ENCODE measurements at regions not wholly inside any gene's neighbourhood (a gene's known extent, or its start where the extent isn't known, plus 50 kb on each side); places are given as distances from the start of the nearest gene placed in this dataset.

DNA sequence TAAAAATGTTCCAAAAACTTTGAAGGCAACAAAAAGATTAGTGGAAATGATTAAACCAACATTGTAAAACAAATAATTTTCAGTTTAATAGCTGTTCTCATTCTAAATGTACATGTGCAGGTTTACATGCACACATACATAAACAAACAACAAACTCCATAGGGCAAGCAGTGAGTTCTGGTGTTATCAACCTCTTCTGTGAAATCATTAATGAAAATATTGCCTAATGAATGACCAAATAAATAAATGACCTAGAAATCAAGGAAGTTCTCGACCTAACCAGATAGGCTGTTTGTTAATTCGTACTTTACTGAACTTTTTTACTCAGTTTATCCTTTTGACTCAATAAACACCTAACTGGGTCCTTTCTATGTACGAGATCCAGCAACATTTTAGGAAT, 165.5 kb upstream of the RORB start:
- no peak overlapping the region for H3K4me3 ChIP-seq (ENCODE audit: low read depth, low read length)
- TF ChIP-seq, protein P1, sequence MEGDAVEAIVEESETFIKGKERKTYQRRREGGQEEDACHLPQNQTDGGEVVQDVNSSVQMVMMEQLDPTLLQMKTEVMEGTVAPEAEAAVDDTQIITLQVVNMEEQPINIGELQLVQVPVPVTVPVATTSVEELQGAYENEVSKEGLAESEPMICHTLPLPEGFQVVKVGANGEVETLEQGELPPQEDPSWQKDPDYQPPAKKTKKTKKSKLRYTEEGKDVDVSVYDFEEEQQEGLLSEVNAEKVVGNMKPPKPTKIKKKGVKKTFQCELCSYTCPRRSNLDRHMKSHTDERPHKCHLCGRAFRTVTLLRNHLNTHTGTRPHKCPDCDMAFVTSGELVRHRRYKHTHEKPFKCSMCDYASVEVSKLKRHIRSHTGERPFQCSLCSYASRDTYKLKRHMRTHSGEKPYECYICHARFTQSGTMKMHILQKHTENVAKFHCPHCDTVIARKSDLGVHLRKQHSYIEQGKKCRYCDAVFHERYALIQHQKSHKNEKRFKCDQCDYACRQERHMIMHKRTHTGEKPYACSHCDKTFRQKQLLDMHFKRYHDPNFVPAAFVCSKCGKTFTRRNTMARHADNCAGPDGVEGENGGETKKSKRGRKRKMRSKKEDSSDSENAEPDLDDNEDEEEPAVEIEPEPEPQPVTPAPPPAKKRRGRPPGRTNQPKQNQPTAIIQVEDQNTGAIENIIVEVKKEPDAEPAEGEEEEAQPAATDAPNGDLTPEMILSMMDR (IDR thresholded peaks at IDR 0.05; ENCODE audit: borderline replicate concordance, insufficient read depth, low read depth, low read length): no peak

GRCh38 chr9:74333384-74334032, 163.6 kb upstream of the RORB start:
- TF ChIP-seq, protein P1 (IDR thresholded peaks at IDR 0.05; ENCODE audit: borderline replicate concordance, insufficient read depth, low read depth, low read length): no peak
- H3K4me3 ChIP-seq (ENCODE audit: low read depth, low read length): no peak overlapping the region

- H3K4me3 ChIP-seq (ENCODE audit: low read depth, low read length): no peak overlapping the region
- TF ChIP-seq, protein P1 (IDR thresholded peaks at IDR 0.05; ENCODE audit: borderline replicate concordance, insufficient read depth, low read depth, low read length): no peak
Observed at GRCh38 chr9:74334271-74334670, 162.9 kb upstream of the RORB start.

DNA sequence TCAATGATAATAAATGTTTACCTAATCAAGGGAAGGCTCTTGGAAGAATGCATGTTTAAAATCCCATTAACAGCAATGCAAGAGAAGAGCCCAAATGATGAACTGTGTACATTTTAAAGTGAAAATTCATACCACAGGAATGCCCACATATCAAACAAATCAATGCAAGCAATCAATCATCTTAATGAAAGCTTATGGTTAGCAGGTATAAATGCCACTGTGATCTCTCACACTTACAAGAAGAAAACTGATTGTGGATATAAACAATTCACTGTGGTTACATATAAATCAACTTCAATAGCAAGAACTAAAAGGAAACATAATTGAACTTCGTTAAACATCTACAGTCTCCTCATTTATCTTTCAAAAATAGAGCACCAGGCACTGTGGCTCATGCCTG, 161.0 kb upstream of the RORB start:
- TF ChIP-seq, protein P1 (IDR thresholded peaks at IDR 0.05; ENCODE audit: borderline replicate concordance, insufficient read depth, low read depth, low read length): no peak
- H3K4me3 ChIP-seq (ENCODE audit: low read depth, low read length): no peak overlapping the region

DNA sequence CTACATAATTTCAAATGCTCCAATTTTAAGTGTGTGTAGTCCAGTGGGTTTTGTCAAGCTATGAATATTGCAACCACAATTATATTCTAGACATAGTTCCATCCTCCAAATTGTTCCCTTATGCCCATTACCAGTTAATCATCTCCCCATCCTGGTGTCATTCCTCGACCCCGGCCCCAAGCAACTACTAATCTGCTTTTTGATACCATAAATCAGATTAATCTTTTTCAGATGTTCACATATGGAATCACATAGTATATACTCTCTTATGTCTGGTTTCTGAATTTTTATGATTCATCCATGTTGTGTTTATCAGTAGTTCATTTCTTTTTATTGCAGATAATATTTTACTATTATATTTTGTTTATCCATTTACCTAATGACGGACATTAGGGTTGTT, 148.4 kb upstream of the RORB start:
- H3K4me3 ChIP-seq (ENCODE audit: low read depth, low read length): no peak overlapping the region
- TF ChIP-seq, protein P1 (IDR thresholded peaks at IDR 0.05; ENCODE audit: borderline replicate concordance, insufficient read depth, low read depth, low read length): no peak

- TF ChIP-seq, protein P1 (IDR thresholded peaks at IDR 0.05; ENCODE audit: borderline replicate concordance, insufficient read depth, low read depth, low read length): no peak
- H3K4me3 ChIP-seq (ENCODE audit: low read depth, low read length): no peak overlapping the region
Observed at GRCh38 chr9:74355107-74355506, 142.0 kb upstream of the RORB start.

DNA sequence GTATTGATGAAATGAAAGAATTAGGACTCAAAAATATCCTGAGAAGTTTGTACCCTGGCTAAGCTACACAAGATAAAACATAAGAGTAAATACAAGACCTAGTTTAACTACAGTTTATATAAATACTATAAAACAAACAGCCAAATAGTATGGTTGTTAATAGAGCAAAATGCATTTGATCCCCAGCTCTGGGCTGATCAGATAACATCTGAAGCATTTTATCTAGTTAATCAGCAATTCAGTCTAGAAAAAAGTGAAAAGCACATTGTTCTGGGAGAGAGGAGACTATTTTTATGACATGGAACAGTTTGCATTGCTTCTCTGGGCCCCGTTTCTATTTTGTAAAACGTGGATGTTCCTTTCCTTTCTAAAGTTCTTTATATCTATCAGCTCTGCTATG, 139.6 kb upstream of the RORB start:
- H3K4me3 ChIP-seq (ENCODE audit: low read depth, low read length): no peak overlapping the region
- TF ChIP-seq, protein P1 (IDR thresholded peaks at IDR 0.05; ENCODE audit: borderline replicate concordance, insufficient read depth, low read depth, low read length): no peak

Data from GM12875 (cell line).